Psoas muscle (tissue), 7 donors: ENCODE measurements at regions not wholly inside any gene's neighbourhood (a gene's known extent, or its start where the extent isn't known, plus 50 kb on each side); places are given as distances from the start of the nearest gene placed in this dataset.
"Not testable (repeated sequence)": the region's sequence is repeated elsewhere in the genome, so short reads cannot be mapped to it uniquely, and the experiment has no call there.

Source experiments
- ATAC-seq, 4 donors: fragments of 200-7000 bp; cut with Tn5 transposase; one replicate each; pipeline ENCODE4 v1.9.1; 2020; ENCODE audit warnings: moderate library complexity in 3 of 4, mild to moderate bottlenecking in 2 of 4
- DNase-seq, 2 donors: peaks; one replicate each; pipeline ENCODE4 v3.0.0-alpha.2; 2020
- H3K27ac ChIP-seq: fragments of 200-600 bp; one replicate; pipeline ENCODE4 v1.8.0; 2022
- H3K27me3 ChIP-seq, 3 donors: fragments of 200-600 bp in 1 of 3; one replicate each; pipeline versions ENCODE4 v1.6.1 to v1.8.0; 2013 to 2022; ENCODE audit warnings: low read length in 2 of 3, mild to moderate bottlenecking in 2 of 3, moderate library complexity in 1 of 3; ENCODE audit not compliant: insufficient read depth in 3 of 3
- H3K36me3 ChIP-seq, 2 donors: fragments of 200-600 bp in 1 of 2; one replicate each; pipeline versions ENCODE4 v1.6.1 to v1.8.0; 2013 to 2022; ENCODE audit warnings: low read depth in 1 of 2, mild to moderate bottlenecking in 1 of 2, moderate library complexity in 1 of 2; ENCODE audit not compliant: insufficient read depth in 1 of 2
- H3K4me1 ChIP-seq: fragments of 200-600 bp; one replicate; pipeline ENCODE4 v1.8.0; 2022
- H3K4me3 ChIP-seq: fragments of 200-600 bp; one replicate; pipeline ENCODE4 v1.8.0; 2022; ENCODE audit warnings: mild to moderate bottlenecking
- H3K9me3 ChIP-seq: fragments of 200-600 bp; one replicate; pipeline ENCODE4 v1.8.0; 2022
- WGBS, 3 donors: extraction: QIAGEN DNeasy Blood & Tissue Kit; methylation state at CpG; one replicate each; pipeline versions ENCODE4 v1.1.6 to v1.1.7; 2013; 5-methylcytosine and 5-hydroxymethylcytosine counted together
- intact Hi-C, 2 donors: fragments of 100-400 bp; cut with DNase I; formaldehyde crosslinking; loops; one replicate each; pipeline versions ENCODE4 v1.11.0 to v1.14.2; 2022
- TF ChIP-seq, protein P1 (sequence below): fragments of 200-600 bp; IDR thresholded peaks from one replicate; pipeline ENCODE4 v1.8.0; 2022; ENCODE audit warnings: antibody characterized with exemption
- donor health status: healthy with polysubstance abuse.
- donor health status: DM: no; HTN: no; CAD: no; lungs with moderate emphysema.
- donor health status: Bipolar disorder and iron deficiency.
- donor health status: healthy.
- donor health status: DM: yes; HTN: yes; CAD: no.
- donor health status: DM: no; HTN: no; CAD: no.
- donor health status: DM: yes; HTN: yes; CAD: no.

DNA sequence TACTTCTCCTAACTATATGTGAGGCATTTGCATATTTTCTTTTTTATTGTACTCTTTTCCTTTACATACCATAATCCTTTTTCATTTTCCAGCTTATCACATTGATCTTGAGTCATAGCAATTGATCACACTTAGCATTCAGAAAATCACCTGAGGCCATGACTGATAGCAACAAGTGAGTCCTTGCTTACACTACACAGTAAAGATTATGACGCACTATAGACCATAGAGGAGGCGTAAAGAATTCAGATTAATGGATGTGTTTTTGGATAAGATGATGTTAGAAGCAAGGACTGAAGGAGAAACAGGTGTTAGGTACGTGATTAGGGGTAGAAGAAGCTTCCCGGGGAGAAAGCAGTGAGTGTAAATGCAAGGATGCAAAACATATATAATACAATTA, 637.7 kb downstream of the ETNK1 start:
- ATAC-seq (no peak), DNase-seq (no peak)
- H3K27ac ChIP-seq, result no peak overlapping the region
- H3K4me1 ChIP-seq, result no peaks in the 10 kb centered on the region
- WGBS, 3 donors, result 71 to 82% (median 77%) methylated on average over 4 of the region's 4 CpGs
- no peak overlapping the region for H3K4me3 ChIP-seq
- H3K36me3 ChIP-seq, result no peaks in the 10 kb centered on the region
- intact Hi-C loops, result no loop called here
- no peaks in the 10 kb centered on the region for H3K27me3 ChIP-seq
- no peaks in the 10 kb centered on the region for H3K9me3 ChIP-seq
- TF ChIP-seq, protein P1, sequence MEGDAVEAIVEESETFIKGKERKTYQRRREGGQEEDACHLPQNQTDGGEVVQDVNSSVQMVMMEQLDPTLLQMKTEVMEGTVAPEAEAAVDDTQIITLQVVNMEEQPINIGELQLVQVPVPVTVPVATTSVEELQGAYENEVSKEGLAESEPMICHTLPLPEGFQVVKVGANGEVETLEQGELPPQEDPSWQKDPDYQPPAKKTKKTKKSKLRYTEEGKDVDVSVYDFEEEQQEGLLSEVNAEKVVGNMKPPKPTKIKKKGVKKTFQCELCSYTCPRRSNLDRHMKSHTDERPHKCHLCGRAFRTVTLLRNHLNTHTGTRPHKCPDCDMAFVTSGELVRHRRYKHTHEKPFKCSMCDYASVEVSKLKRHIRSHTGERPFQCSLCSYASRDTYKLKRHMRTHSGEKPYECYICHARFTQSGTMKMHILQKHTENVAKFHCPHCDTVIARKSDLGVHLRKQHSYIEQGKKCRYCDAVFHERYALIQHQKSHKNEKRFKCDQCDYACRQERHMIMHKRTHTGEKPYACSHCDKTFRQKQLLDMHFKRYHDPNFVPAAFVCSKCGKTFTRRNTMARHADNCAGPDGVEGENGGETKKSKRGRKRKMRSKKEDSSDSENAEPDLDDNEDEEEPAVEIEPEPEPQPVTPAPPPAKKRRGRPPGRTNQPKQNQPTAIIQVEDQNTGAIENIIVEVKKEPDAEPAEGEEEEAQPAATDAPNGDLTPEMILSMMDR, result no peak

DNA sequence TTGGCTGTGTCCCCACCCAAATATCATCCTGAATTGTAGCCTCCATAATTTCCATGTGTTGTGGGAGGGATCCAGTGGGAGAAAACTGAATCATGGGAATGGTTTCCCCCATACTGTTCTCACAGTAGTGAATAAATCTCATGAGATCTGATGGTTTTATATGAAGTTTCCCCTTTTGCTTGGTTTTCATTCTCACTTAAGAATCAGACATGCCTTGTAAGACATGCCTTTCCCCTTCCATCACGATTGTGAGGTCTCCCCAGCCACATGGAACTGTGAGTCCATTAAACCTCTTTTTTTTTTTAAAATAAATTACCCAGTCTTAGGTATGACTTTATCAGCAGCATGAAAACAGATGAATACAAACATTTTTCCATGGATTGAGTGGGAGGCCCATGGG, 652.9 kb downstream of the ETNK1 start:
- TF ChIP-seq, protein P1, result no peak
- Histone ChIP-seq H3K9me3 (no peaks in the 10 kb centered on the region), H3K4me3 (no peak overlapping the region), H3K4me1 (no peaks in the 10 kb centered on the region), H3K27me3 (no peaks in the 10 kb centered on the region), H3K27ac (no peak overlapping the region), H3K36me3 (no peaks in the 10 kb centered on the region)
- ATAC-seq, result no peak
- DNase-seq, result no peak
- WGBS, 3 donors, result 56 to 79% (median 64%) methylated on average over 1 of the region's 1 CpG
- intact Hi-C loops, result no loop called here

DNA sequence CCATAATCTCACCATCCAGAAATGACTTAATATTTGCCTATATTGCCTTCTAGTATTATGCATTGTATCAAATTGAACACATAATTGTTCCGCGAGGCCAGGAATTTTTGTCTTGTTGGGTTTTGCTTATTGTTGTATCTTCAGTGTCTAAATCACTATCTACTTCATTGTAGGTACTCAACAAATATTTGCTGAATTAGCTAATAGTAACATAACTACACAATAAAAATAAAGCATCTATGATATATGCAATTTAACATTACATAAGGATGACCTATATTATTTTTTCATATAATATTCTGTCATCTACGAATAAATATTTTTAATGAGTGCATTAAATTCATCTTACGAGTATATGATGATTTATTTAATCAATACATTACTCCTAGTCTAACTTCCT, 656.3 kb downstream of the ETNK1 start:
- Histone ChIP-seq H3K4me1 (no peaks in the 10 kb centered on the region), H3K9me3 (no peaks in the 10 kb centered on the region), H3K27me3 (no peaks in the 10 kb centered on the region), H3K36me3 (no peaks in the 10 kb centered on the region), H3K4me3 (no peak overlapping the region), H3K27ac (no peak overlapping the region)
- intact Hi-C loops, result no loop called here
- 89 to 95% (median 92%) methylated on average over 4 of the region's 4 CpGs for WGBS, 3 donors
- ATAC-seq (no peak), DNase-seq (no peak)
- TF ChIP-seq, protein P1, result no peak

DNA sequence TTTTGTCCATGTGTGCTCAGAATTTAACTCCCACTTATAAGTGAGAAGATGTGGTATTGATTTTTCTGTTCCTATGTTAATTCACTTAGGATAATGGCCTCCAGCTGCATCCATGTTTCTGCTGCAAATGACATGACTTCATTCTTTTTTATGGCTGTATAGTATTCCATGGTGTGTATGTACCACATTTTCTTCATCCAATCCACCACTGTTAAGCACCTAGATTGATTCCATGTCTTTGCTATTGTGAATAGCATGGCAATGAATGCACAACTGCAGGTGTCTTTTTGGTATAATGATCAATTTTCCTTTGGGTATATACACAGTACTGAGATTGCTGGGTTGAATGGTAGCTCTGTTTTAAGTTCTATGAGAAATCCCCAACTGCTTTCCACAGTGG, 657.7 kb downstream of the ETNK1 start:
- ATAC-seq, result no peak
- DNase-seq, result no peak
- Histone ChIP-seq H3K27me3 (no peaks in the 10 kb centered on the region), H3K36me3 (no peaks in the 10 kb centered on the region), H3K9me3 (no peaks in the 10 kb centered on the region), H3K27ac (no peak overlapping the region), H3K4me1 (no peaks in the 10 kb centered on the region), H3K4me3 (no peak overlapping the region)
- intact Hi-C loops, result no loop called here
- TF ChIP-seq, protein P1, result no peak

DNA sequence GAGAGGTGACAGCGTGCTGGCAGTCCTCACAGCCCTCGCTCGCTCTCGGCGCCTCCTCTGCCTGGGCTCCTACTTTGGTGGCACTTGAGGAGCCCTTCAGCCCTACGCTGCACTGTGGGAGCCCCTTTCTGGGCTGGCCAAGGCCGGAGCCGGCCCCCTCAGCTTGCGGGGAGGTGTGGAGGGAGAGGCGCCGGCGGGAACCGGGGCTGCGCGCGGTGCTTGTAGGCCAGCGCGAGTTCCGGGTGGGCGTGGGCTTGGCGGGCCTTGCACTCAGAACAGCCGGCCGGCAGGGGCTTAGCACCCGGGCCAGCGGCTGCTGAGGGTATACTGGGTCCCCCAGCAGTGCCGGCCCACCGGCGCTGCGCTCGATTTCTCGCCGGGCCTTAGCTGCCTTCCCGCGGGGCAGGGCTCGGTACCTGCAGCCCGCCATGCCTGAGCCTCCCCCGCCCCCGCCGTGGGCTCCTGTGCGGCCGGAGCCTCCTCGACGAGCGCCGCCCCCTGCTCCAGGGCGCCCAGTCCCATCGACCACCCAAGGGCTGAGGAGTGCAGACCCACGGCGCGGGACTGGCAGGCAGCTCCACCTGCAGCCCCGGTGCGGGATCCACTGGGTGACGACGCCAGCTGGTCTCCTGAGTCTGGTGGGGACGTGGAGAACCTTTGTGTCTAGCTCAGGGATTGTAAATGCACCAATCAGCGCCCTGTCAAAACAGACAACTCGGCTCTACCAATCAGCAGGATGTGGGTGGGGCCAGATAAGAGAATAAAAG, 661.0 kb downstream of the ETNK1 start:
- ATAC-seq, H3K36me3 ChIP-seq, H3K27me3 ChIP-seq, H3K4me1 ChIP-seq, H3K4me3 ChIP-seq, intact Hi-C loops, H3K9me3 ChIP-seq, DNase-seq, H3K27ac ChIP-seq: not testable (repeated sequence)
- WGBS, 3 donors, result 92 to 94% (median 92%) methylated on average over 39 to 57 of the region's 57 CpGs
